RCC 7860 (cell line): ENCODE measurements at regions not wholly inside any gene's neighbourhood (a gene's known extent, or its start where the extent isn't known, plus 50 kb on each side); places are given as distances from the start of the nearest gene placed in this dataset.
"Not testable (repeated sequence)": the region's sequence is repeated elsewhere in the genome, so short reads cannot be mapped to it uniquely, and the experiment has no call there.

Source experiments
- DNase-seq: peaks from one replicate; pipeline ENCODE4 v3.0.0-alpha.2; 2015; ENCODE audit warnings: low spot score
- FAIRE-seq: peaks from 2 replicates; lab custom pipeline; 2012; peaks lifted over from hg19 to GRCh38; lab: Jason Lieb, UNC

DNA sequence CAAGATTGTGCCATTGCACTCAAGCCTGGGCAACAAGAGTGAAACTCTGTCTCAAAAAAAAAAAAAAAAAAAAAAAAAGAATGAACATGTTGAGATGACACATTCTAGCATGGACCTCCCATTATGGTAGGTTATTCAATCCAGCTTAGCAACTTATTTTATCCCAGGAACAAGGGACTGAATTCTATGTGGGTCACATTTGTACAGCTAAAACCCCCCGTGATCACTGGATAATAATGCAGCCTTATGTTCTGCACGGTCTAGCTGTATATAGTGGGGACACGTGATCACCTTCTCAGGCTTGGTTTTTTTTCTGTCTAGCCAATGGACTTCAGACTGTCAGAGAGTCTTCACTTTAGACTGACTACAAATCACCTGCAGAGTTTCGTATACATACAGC, 115.2 kb upstream of the FRG1 start:
- FAIRE-seq = no peak
- DNase-seq = no peak

- FAIRE-seq (no peak), DNase-seq (no peak)
Measured at GRCh38 chr4:189826657-189827056, 114.0 kb upstream of the FRG1 start.

DNA sequence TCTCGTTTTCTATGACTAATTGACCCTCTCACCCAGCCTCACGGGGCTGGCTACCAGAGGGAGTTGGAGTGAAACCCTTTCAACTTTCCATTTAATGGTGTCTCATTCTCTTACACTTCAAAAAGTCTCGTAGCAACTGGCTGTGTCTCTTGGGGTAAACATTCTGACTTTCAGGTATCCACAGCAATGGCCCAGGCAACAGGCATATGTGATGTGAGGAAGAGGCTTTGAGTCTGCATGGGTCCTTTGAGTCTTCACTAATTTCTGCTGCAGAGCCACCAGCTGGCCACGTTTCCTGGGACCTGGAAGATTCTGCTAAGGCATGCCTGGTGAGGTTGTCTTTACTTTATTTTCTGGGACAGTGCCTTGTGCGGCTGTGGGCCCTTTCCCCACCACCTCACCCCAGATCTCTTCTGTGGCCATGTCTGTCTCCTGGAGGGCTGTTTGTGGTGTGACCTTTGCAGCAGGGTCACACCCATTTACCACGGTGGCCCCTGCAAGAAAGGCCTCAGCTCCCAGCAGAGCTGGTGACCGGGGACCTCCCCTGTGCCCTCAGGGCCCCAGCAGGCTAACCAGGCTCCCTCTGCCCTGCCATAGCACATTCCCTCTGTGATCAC, 112.5 kb upstream of the FRG1 start:
- DNase-seq = no peak
- FAIRE-seq = no peak

GRCh38 chr4:189832528-189832927, 108.1 kb upstream of the FRG1 start:
- FAIRE-seq (no peak), DNase-seq (no peak)

DNA sequence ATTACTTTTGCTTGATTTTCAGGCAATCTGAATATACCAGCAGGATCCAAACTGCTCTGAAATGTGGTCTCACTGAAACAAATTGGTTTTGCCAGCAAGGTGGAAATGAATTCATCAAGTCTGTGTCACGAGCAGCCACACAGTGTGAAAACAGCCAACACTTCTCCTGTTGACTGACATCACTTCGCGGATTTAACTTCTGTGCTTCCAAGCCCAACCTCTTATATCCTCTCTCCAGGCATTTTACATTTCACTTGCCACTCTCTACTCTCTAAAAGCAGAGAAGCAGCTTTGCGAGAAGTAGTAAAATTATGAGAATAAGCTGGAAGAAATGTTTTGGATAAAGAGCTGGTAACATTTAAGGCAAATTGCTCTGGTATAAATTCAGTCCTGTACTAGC, 106.1 kb upstream of the FRG1 start:
- no peak for FAIRE-seq
- no peak for DNase-seq

GRCh38 chr4:189835505-189835904, 105.2 kb upstream of the FRG1 start:
- no peak for FAIRE-seq
- no peak for DNase-seq

DNA sequence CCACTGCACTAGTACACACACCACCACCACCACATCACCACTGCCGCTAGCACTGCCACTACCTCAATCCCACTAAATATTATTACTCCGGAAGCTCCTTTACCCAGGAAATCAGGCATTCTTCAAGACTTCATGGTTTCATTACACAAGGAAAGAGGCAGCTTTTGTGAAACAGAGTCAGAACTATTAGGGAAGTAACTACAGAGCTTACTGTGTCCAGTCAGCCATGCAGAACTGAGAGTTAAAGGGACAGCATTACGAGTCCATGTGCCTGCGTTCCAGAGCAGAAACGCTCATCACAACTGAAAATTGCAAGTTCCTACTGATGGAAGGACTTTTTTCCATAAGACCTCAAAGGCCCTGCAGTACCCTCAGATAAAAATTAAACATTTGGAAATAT, 103.2 kb upstream of the FRG1 start:
- no peak for DNase-seq
- no peak for FAIRE-seq

- FAIRE-seq (no peak), DNase-seq (no peak)
Measured at GRCh38 chr4:189838821-189839497, 101.7 kb upstream of the FRG1 start.

DNA sequence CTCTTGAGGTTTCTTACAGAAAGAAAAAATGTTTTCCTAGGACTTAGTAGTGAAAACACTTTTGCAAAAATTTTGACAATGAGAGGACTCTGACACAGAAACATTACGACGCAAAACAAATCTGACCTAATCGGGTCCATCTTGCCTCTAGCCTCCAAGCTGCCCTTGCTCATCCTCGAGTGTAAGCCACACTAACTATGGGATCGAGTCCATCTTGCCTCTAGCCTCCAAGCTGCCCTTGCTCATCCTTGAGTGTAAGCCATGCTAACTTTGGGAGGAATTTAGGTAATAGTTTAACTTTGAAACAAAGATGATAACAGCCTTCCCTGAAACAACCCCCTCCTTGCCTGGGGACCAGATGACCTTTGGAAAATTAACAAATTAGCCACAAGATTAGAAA, 100.3 kb upstream of the FRG1 start:
- DNase-seq = no peak
- FAIRE-seq = no peak

DNA sequence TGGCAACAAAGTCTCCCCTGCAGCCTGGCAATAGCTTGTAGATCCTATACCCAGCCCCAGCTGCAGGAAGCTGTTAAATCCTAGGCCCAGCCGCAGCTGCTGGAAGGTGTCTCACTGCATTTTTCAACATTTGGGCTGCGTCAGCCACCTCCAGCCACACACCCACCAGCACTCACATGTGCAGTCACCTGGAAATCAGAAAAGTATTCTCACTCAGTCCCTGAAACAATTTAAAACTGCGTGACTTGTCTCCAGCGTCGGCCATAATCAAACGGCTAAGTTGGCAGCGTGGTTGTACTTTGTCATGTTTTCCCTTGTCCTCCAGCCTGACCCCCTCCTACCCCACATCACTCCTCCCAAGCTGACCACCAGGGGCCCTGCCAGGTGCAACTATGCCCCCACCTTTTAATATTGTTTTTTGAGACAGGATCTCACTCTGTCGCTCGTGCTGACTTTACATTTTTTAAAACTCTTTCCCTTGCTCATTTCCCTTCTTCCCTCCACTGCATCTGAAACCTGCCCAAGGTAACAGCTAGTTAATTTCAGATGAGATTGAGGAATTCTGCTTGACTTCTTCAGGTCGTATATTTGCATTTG, 97.2 kb upstream of the FRG1 start:
- DNase-seq (no peak), FAIRE-seq (no peak)

DNA sequence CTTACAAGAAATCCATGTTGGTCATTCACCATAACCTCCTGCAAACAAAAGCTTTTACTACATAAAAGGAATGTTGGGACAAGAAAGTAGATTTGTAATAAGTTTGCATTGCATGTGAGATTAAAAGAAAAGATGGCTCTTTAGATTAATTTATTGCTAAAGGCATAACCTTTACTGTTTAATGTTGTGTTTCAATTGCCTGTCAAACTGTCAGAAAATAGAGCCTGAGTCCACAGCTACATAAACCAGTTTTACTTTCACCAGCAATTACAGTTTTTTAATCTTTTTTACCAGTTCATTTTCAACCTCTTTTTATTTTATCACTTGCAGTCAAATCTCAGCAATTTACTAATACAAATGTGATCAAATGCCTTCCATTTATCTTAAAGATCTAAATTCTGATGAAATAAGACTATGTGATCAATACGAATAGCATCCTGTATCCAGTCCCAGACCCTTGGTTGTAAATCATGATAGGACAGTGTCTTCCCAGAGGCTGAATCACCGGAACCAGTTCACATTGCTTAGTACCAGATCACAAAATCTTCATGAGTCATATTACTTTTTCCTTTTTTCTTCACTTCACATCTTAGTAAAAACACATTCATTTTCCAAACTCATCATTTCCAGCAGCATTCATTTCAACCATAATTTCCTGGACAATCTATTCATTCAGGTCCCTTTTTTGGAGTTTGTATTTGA, 95.4 kb upstream of the FRG1 start:
- FAIRE-seq (no peak), DNase-seq (no peak)

DNA sequence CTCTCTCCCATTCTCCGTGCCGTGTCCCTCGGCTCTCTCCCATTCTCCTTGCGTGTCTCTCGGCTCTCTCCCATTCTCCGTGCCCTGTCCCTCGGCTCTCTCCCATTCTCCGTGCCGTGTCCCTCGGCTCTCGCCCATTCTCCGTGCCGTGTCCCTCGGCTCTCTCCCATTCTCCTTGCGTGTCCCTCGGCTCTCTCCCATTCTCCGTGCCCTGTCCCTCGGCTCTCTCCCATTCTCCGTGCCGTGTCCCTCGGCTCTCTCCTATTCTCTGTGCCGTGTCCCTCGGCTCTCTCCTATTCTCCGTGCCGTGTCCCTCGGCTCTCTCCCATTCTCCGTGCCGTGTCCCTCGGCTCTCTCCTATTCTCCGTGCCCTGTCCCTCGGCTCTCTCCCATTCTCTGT, 94.6 kb upstream of the FRG1 start:
- not testable (repeated sequence) for FAIRE-seq, DNase-seq

- DNase-seq, FAIRE-seq: not testable (repeated sequence)
Measured at GRCh38 chr4:189846608-189847007, 94.1 kb upstream of the FRG1 start.

DNA sequence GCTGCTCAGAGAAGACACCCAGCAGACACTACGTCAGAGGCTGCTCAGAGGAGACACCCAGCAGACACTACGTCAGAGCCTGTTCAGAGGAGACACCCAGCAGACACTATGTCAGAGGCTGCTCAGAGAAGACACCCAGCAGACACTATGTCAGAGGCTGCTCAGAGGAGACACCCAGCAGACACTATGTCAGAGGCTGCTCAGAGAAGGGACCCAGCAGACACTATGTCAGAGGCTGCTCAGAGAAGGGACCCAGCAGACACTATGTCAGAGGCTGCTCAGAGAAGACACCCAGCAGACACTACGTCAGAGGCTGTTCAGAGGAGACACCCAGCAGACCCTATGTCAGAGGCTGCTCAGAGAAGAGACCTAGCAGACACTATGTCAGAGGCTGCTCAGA, 92.0 kb upstream of the FRG1 start:
- not testable (repeated sequence) for DNase-seq, FAIRE-seq

- DNase-seq = no peak
- no peak for FAIRE-seq
Measured at GRCh38 chr4:189850239-189850856, 90.3 kb upstream of the FRG1 start.

- FAIRE-seq (no peak), DNase-seq (no peak)
Measured at GRCh38 chr4:189858435-189858834, 82.2 kb upstream of the FRG1 start.

- FAIRE-seq = no peak
- no peak for DNase-seq
Measured at GRCh38 chr4:189861101-189861500, 79.6 kb upstream of the FRG1 start.

DNA sequence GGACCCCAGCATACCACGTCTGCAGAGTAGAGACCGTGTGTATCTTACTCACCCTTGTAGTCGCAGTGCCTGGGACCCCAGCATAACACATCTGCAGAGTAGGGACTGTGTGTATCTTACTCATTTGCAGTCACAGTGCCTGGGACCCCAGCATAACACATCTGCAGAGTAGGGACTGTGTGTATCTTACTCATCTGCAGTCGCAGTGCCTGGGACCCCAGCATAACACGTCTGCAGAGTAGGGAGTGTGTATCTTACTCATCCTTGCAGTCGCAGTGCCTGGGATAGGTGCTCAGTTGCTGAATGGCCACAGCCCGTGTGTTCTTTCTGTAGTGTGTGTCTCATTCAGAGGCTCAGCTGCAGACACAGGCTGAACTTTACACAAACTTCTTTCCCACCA, 71.4 kb upstream of the FRG1 start:
- FAIRE-seq (no peak), DNase-seq (no peak)

DNA sequence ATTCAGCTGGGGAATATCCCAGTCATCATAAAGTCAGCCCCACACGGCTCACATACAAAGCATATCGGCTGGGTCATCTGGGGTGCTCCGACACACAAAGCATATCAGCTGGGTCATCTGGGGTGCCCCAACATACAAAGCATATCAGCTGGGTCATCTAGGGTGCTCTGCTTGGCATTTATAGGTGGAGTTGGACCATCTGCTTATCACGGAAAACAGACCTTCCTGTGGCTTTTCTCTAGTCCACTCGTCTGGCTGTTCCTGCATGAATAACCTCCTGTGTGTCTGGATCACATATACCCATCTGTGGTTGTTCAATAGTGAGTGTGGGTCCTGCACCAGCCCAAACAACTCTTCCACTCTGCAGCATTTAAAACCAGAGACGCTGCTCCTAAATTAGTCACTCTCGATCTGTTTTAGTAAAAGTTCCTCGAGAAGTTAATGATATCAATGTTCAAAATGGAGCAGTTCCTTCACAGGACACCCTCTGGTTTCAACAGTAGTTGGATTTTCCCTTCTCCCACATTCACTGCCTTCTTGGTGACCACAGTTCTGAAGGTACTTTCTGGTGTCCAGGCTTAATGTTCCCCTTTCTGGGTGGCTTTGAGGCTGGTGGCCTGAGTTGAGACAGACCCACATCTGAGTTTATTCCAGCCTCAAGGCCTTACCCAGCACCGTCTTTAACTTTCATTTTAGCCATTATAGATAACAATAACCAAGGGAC, 70.0 kb upstream of the FRG1 start:
- FAIRE-seq = no peak
- DNase-seq = no peak

DNA sequence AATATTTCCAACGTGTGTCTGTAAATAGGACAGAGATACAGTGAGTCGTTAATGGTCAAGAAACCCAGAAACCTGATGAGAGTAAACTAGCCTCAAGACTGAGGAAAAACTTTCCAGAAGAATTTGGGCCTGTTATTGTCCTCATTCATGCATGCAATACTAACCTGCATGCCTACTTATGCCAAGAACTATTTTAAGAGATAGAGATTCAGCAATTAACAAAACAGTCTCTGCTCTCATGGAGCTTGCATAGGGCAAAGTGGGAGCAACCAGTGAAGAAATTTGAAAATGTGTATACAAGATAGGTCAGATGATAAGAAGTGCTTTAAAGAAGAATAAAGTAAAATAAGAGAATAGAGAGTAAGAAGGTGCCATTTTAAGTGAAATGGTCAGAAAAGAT, 66.1 kb upstream of the FRG1 start:
- FAIRE-seq (no peak), DNase-seq (no peak)

DNA sequence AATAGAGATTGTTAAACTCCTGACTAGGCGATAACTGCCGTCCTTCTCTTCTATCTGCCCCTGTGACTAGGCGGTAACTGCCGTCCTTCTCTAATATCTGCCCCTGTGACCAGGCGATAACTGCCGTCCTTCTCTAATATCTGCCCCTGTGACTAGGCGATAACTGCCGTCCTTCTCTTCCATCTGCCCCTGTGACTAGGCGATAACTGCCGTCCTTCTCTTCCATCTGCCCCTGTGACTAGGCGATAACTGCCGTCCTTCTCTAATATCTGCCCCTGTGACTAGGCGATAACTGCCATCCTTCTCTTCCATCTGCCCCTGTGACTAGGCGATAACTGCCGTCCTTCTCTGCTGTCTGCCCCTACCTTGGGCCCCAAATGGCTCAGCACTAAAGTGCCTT, 59.5 kb upstream of the FRG1 start:
- not testable (repeated sequence) for DNase-seq, FAIRE-seq
